Fibroblast of mammary gland (primary cell): ENCODE measurements at regions not wholly inside any gene's neighbourhood (a gene's known extent, or its start where the extent isn't known, plus 50 kb on each side); places are given as distances from the start of the nearest gene placed in this dataset.
"Not testable (repeated sequence)": the region's sequence is repeated elsewhere in the genome, so short reads cannot be mapped to it uniquely, and the experiment has no call there.

Experiments
- DNase-seq: peaks from one replicate; pipeline ENCODE4 v3.0.0-alpha.2; 2010; ENCODE audit warnings: low read depth
- H3K4me3 ChIP-seq: 2 replicates; pipeline ENCODE4 v1.5.1; 2011; ENCODE audit warnings: low read depth, mild to moderate bottlenecking, low read length, moderate library complexity; ENCODE audit not compliant: control insufficient read depth
- TF ChIP-seq, protein P1 (sequence below): conservative IDR thresholded peaks from 2 replicates; pipeline ENCODE4 v1.5.1; 2011; ENCODE audit warnings: low read depth, low read length, inconsistent platforms; ENCODE audit not compliant: control insufficient read depth, insufficient read depth

DNA sequence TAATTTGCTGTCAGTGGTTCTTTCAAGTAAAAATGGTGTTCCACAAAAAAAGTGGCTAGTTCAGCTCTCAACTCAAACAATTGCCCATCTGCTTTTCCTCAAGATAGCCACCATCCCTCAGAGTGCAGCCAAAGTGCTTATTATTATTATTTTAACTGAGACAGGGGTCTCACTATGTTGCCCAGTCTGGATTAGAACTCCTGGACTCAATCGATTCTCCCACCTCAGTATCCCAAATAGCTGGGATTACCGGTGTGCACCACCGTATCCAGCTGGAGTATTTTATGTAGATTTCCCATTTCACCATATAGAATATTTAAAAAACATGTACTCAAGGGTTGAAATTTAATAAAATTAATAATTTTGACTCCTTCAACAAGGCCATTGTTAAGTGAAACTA lies 62.1 kb upstream of the USP9X start:
- H3K4me3 ChIP-seq, result no peak overlapping the region
- TF ChIP-seq, protein P1, sequence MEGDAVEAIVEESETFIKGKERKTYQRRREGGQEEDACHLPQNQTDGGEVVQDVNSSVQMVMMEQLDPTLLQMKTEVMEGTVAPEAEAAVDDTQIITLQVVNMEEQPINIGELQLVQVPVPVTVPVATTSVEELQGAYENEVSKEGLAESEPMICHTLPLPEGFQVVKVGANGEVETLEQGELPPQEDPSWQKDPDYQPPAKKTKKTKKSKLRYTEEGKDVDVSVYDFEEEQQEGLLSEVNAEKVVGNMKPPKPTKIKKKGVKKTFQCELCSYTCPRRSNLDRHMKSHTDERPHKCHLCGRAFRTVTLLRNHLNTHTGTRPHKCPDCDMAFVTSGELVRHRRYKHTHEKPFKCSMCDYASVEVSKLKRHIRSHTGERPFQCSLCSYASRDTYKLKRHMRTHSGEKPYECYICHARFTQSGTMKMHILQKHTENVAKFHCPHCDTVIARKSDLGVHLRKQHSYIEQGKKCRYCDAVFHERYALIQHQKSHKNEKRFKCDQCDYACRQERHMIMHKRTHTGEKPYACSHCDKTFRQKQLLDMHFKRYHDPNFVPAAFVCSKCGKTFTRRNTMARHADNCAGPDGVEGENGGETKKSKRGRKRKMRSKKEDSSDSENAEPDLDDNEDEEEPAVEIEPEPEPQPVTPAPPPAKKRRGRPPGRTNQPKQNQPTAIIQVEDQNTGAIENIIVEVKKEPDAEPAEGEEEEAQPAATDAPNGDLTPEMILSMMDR, result no peak
- no peak for DNase-seq

- TF ChIP-seq, protein P1, result peak; percentile 25
- not testable (repeated sequence) for DNase-seq, H3K4me3 ChIP-seq
Observed at GRCh38 chrX:41024335-41024734, 60.9 kb upstream of the USP9X start.

DNA sequence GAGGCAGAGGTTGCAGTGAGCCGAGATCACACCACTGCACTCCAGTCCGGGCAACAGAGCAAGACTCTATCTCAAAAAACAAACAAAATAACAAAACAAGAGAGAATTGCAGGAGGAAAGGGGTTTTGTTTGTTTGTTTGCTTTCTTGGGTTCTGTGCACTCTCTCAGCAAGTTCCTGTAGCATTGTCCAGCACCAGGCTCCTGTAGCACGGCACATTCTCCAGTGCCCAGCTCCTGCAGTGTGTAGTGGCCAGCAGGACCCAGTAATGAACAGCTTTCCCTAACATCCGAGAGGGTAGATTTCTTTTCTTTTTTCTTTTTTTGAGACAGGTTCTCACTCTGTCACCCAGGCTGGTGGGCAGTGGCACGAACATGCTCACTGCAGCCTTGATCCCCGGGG lies 60.5 kb upstream of the USP9X start:
- TF ChIP-seq, protein P1, result no peak
- no peak for DNase-seq
- H3K4me3 ChIP-seq, result no peak overlapping the region

DNA sequence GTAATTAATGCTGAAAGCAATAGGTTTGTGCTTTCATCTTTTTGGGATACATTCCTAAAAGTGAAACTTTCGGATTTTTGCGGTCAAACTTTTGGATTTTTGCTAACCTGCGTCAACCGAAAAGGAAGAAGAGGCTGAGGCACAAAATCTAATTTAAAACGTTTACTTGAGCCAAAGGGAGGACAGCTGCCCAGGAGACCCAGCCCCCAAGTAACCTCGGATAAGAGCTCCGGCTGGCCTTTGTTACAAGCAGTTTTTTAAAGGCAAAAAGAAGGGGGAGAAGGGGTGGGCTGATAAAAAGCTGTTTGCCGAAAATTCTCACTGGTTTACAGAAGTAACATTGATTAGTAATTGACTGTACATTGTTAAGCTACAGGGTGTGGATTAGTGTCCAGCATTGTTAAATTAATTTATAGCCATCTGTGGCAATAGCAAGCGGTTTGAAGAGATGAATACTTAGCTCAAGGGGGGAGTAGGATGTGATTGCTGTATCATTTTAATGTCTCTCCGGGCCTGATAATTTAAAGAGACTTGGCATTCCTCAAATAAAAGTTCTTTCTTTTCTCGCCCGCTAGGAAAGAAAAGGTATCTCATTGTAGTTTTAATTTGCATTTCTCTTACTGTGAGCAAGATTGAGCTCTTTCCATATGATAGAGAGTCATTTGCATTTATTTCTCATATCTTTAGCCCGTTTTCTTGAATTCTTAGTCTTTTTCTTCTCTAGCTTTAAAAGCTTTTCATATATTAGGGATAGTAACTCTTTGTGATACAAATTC lies 59.1 kb upstream of the USP9X start:
- no peak overlapping the region for H3K4me3 ChIP-seq
- peak; percentile 20 for DNase-seq
- TF ChIP-seq, protein P1, result no peak

- DNase-seq, result no peak
- H3K4me3 ChIP-seq, result no peak overlapping the region
- TF ChIP-seq, protein P1, result no peak
Observed at GRCh38 chrX:41026702-41027078, 58.6 kb upstream of the USP9X start.

GRCh38 chrX:41029332-41029731 lies 55.9 kb upstream of the USP9X start:
- DNase-seq, result peak; percentile 18
- no peak overlapping the region for H3K4me3 ChIP-seq
- TF ChIP-seq, protein P1, result no peak
